ENCODE measurements at regions not wholly inside any gene's neighbourhood (a gene's known extent, or its start where the extent isn't known, plus 50 kb on each side); places are given as distances from the start of the nearest gene placed in this dataset.

DNA sequence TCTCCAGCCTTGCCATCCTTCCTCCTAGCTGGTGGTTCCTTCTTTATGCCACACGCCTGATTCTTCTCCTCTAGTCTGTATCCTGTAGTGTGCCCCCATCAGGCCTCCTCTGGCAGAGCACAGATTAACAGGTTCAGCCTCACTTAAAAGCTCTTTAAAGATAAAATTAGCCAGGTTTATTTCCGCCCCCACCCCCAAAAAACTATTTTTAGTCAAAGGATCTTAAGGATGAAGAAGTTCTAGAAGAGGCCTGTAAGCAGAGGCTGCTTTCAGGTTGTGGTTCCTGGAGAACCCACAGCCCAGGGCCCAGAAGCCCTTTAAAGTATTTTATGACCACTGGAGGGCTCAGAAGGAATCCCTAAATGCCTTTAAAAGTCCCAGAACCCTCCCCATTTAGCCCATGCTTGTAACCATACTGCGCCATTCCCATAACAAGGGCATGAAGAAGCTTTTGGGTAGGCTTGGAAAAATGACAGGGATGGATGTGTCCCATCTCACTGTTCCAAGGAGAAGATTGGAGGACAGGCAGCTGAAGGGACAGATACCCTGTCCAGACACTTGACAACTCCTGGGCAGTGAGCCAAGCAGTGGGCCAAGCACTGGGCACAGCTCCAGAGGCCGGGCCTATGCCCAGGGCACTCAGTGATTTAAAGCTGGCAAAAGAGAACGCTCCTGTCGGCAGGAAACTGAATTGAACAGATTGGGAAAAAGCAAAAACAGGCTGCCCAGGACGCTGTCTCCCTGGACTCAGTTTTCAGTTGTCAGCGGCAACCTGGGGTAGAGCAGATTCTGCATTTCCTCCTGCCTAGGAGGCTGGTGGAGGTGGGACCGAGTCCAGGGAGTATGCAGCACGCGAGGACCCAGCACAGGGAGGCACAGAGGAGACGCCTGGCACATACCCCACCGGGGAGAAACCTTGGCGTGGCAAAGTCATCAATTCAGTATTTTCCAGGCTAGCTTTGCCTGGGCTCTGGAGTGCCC lies 106.3 kb upstream of the SSBP2 start:
- no peak for DNase-seq (ENCODE audit: low read depth in 2 of 2)

DNA sequence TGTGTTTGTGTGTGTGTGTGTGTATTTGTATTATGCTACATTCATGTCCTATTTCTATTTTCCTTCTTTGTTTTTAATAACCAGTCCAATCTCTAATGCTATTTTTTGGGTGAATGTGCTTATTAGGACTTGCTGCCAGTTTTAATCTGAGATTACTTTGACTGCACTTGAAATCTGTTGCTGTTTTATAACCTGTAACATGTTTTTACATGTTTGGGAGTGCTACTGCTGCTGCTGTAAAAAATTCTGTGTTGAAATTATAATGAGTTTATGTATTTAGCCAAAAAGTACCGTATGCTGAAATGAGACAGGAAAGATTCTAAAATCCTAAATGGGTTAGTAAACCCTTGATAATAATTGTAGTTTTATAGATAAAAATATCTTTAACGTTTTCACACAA lies 104.7 kb upstream of the SSBP2 start:
- DNase-seq (ENCODE audit: low read depth in 2 of 2): no peak

- no peak for DNase-seq (ENCODE audit: low read depth in 2 of 2)
Observed at GRCh38 chr5:81854915-81855314, 104.0 kb upstream of the SSBP2 start.

DNA sequence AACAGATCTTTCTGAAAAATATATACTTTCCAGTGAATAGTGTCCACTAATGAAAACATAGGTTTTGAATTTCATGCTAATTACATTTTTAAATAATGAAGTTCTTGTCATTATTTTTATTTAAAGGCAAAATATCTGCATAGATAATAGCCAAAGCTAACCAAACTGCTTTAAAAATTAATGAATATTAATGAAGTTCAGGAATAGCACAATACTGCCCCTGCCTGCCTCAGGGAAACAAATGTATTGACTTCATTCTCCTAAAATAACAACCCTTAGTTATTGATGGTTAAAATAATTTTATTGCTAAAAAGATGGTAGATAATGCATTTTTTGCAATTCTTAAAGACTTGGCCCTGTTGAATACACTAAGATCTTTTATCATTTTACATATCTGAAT lies 103.6 kb upstream of the SSBP2 start:
- no peak for DNase-seq (ENCODE audit: low read depth in 2 of 2)

DNA sequence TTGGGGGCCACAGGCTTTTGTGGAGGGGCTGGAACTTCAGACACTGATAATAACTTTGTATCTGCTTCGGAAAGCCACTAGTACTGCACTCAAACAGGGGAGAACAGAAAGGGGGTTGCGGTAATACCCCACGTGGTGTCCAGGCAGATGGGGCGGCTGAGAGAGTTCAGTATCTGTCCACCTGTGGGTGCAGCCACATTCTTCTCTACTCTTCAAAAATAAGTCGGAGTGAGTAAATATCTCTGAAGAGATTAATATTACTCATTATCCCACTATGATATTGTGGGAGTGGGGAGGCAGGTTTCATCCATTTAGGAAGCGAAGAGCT lies 102.1 kb upstream of the SSBP2 start:
- no peak for DNase-seq (ENCODE audit: low read depth in 2 of 2)

- DNase-seq (ENCODE audit: low read depth in 2 of 2): no peak
Observed at GRCh38 chr5:81852291-81853029, 101.6 kb upstream of the SSBP2 start.

- DNase-seq (ENCODE audit: low read depth in 2 of 2): peak; percentile 80 to 85
Observed at GRCh38 chr5:81851481-81852178, 100.7 kb upstream of the SSBP2 start.

- DNase-seq (ENCODE audit: low read depth in 2 of 2): no peak
Observed at GRCh38 chr5:81850501-81851357, 99.8 kb upstream of the SSBP2 start.

- DNase-seq (ENCODE audit: low read depth in 2 of 2): no peak
Observed at GRCh38 chr5:81849770-81850367, 99.0 kb upstream of the SSBP2 start.

DNA sequence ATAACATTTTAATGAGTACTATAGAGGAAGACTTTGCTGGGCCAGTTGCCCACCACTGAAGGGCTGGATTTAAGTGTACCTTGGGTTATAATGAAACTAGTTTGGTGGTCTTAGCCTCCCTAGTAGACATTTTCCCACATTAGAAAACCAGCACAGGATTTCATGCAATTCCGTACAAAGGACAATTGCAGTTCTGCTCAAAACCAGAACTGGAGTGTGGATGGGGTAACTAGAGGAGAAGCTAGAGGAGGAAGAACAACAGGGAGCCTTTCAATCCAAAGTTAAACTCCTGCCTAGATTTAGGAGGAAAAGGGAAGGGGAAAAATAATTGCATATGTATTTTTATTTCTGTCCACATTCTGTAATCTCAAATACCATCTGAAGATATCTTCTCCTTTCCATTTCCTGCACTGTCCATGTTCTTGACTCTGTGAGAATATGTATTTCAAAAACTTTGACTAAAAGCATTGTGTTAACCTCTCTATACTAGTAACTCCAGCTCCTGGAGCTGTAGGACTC lies 97.5 kb upstream of the SSBP2 start:
- DNase-seq (ENCODE audit: low read depth in 2 of 2): no peak

DNA sequence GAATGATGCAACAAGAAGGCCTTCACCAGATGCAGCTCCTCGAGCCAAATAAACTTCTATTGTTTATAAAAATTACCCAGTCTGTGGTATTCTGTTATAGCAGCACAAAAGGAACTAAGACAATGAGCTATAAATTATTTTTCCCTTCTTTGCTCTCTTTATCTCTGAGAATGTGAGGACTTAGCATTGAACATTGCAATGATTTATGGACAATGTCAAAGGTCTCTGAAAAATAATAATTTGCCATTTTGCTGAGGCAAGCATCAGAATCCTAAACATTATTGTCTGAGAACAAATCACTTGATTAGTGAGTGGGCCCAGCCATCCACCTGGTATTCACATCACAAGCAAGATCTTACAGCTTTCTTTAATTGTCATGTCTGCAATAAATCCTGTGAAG lies 95.4 kb upstream of the SSBP2 start:
- no peak for DNase-seq (ENCODE audit: low read depth in 2 of 2)

- DNase-seq (ENCODE audit: low read depth in 2 of 2): no peak
Observed at GRCh38 chr5:81843845-81844244, 92.9 kb upstream of the SSBP2 start.

- no peak for DNase-seq (ENCODE audit: low read depth in 2 of 2)
Observed at GRCh38 chr5:81842795-81843398, 92.0 kb upstream of the SSBP2 start.

- no peak for DNase-seq (ENCODE audit: low read depth in 2 of 2)
Observed at GRCh38 chr5:81839034-81839433, 88.1 kb upstream of the SSBP2 start.

- no peak for DNase-seq (ENCODE audit: low read depth in 2 of 2)
Observed at GRCh38 chr5:81838307-81838906, 87.5 kb upstream of the SSBP2 start.

DNA sequence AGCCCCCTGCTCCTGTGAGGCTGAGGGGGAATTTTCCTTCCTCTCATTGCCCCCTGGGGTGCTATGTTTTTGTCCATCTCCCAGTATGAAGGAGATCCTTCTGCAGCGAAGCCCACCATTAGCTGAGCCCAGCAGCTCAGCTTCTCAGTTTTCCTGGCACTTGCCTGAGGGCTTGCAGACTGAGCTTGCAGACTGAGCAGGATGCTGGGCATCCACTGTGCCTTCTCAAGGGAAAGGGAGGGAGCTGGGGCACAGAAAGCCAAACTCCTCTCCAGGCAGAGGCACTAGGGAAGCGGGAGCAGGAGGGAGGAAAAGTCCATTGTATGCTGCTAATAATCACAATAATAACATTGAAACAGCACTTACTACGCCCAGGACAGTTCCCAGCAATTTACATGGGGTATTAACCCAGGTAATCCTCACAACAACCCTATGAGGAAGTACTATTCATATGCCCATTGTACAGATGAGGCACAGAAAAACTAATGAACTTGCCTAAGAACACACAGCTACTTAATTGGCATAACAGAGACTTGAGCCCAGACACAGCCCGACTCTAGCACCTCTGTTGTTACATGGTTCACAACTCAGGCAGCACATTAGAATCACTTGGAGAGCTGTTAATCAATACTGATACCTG lies 86.9 kb upstream of the SSBP2 start:
- DNase-seq (ENCODE audit: low read depth in 2 of 2): no peak

DNA sequence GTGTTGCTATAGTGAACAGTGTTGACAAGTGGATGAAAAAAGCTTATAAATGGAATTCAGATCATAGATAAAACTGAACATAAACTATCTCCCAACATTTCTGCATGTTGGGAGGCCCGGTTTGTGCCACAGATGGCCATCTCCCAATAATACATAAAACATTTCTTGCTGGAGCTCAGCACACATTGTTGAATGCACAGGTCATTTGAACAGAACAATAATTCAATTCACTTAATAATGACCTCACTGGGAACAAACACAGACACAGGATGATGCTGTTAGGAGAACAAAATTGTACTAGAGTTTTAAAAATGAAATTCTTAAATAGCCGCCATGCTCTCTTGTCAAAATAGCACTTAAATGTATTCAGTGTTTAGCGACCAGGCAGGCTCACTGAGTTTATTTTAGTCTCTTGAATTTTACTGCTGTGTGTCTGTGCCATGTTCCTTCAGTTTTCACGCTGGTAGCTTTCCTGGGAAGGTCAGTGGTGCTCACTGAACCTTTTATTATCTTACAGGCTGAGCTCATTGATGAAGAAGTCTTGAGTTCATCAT lies 85.0 kb upstream of the SSBP2 start:
- no peak for DNase-seq (ENCODE audit: low read depth in 2 of 2)

GRCh38 chr5:81834021-81834660 lies 83.2 kb upstream of the SSBP2 start:
- DNase-seq (ENCODE audit: low read depth in 2 of 2): no peak

- DNase-seq (ENCODE audit: low read depth in 2 of 2): no peak
Observed at GRCh38 chr5:81830596-81830995, 79.7 kb upstream of the SSBP2 start.

Data from stimulated activated CD4-positive, alpha-beta T cell treated with anti-CD3 and anti-CD28 coated beads, Interleukin-4, amount 100 ng/mL, for 48 hours (primary cell).